Mucosa of stomach (tissue), 1 donor: ENCODE measurements at regions not wholly inside any gene's neighbourhood (a gene's known extent, or its start where the extent isn't known, plus 50 kb on each side); places are given as distances from the start of the nearest gene placed in this dataset.

Source experiments
- H3K27me3 ChIP-seq: one replicate; pipeline ENCODE4 v1.7.0; 2013; ENCODE audit warnings: mild to moderate bottlenecking, low read length; ENCODE audit not compliant: control insufficient read depth, insufficient read depth
- H3K36me3 ChIP-seq: one replicate; pipeline ENCODE4 v1.7.0; 2013; ENCODE audit warnings: low read length; ENCODE audit not compliant: control insufficient read depth, insufficient read depth
- H3K4me1 ChIP-seq: one replicate; pipeline ENCODE4 v1.7.0; 2013; ENCODE audit warnings: mild to moderate bottlenecking, low read length; ENCODE audit not compliant: control insufficient read depth, insufficient read depth
- H3K4me3 ChIP-seq: one replicate; pipeline ENCODE4 v1.7.0; 2013; ENCODE audit warnings: low read length
- H3K9ac ChIP-seq: one replicate; pipeline ENCODE4 v1.7.0; 2013; ENCODE audit warnings: mild to moderate bottlenecking, low read length, moderate library complexity
- H3K9me3 ChIP-seq: one replicate; pipeline ENCODE4 v1.7.0; 2013; ENCODE audit warnings: mild to moderate bottlenecking, low read length, moderate library complexity; ENCODE audit not compliant: control insufficient read depth
- donor health status: Pancreatic carcinoma.

GRCh38 chr10:8468477-8468876, 414.0 kb downstream of the GATA3 start:
- Histone ChIP-seq H3K9ac (no peak overlapping the region), H3K4me3 (no peak overlapping the region), H3K9me3 (no peaks in the 10 kb centered on the region), H3K36me3 (no peaks in the 10 kb centered on the region), H3K4me1 (no peaks in the 10 kb centered on the region), H3K27me3 (no peaks in the 10 kb centered on the region)

- Histone ChIP-seq H3K27me3 (no peaks in the 10 kb centered on the region), H3K9me3 (no peaks in the 10 kb centered on the region), H3K9ac (no peak overlapping the region), H3K4me3 (no peak overlapping the region), H3K36me3 (no peaks in the 10 kb centered on the region), H3K4me1 (no peaks in the 10 kb centered on the region)
Observed at GRCh38 chr10:8473205-8473604, 418.7 kb downstream of the GATA3 start.

DNA sequence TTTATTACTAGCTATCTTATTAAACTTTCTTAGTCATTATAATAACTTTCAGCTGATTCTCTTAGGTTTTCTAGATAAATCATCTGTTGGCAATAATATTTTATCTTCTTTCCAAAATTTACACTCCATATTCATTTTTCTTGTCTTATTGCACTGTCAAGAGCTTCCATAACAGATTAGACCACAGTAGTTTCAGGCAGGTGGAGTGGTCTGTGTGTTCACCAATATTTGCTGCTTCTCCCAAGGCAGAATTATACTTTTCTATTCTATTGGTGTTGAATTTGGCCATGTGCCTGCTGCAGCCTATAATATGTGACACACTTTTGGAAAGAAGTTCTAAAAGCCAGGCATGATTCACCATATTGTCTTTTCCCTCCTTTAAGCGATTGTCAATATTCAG, 422.8 kb downstream of the GATA3 start:
- no peaks in the 10 kb centered on the region for H3K27me3 ChIP-seq
- no peaks in the 10 kb centered on the region for H3K4me1 ChIP-seq
- no peak overlapping the region for H3K4me3 ChIP-seq
- no peak overlapping the region for H3K9ac ChIP-seq
- H3K36me3 ChIP-seq = no peaks in the 10 kb centered on the region
- H3K9me3 ChIP-seq = no peaks in the 10 kb centered on the region

DNA sequence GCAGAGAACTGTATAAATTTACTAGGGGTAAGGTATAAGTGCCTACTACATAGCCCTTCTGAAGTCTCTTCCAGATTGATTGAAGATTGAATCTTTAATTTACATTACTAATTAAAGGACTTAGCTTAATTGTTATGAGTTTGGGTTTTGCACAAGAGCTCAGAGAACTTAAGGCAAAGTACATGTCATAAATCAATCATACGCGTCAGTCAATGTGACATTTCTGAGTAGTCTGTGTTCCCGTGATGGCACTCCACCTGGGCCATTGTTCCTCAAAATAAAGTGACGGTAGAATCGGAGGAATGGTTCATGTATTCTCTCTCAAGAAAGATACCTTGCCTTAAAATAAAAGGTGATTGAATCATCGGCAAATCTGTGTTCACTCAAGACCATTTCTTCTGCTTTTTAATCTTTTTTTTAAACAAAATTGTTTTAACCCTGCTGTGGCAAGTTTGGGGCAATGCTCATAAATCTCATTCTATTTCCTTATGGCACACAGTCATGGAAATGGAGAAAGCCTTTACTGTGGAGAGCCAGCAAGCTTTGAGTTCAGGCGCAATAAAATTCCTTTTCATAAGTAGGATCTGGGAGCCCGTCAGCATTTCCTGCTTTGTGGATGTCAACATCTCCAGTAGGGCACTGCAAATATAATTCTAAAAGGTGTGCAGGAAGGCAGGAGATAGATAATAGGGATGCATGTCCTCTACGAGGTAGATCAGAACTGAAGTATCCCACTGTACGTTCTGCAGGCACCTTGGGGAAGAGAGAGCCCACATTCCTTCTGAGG, 427.4 kb downstream of the GATA3 start:
- Histone ChIP-seq H3K4me3 (no peak overlapping the region), H3K4me1 (no peaks in the 10 kb centered on the region), H3K36me3 (no peaks in the 10 kb centered on the region), H3K9ac (no peak overlapping the region), H3K27me3 (no peaks in the 10 kb centered on the region), H3K9me3 (no peaks in the 10 kb centered on the region)

- Histone ChIP-seq H3K27me3 (no peaks in the 10 kb centered on the region), H3K4me3 (no peak overlapping the region), H3K4me1 (no peaks in the 10 kb centered on the region), H3K36me3 (no peaks in the 10 kb centered on the region), H3K9ac (no peak overlapping the region), H3K9me3 (no peaks in the 10 kb centered on the region)
Observed at GRCh38 chr10:8485032-8485431, 430.5 kb downstream of the GATA3 start.

GRCh38 chr10:8487346-8487745, 432.9 kb downstream of the GATA3 start:
- Histone ChIP-seq H3K9me3 (no peaks in the 10 kb centered on the region), H3K36me3 (no peaks in the 10 kb centered on the region), H3K4me1 (no peaks in the 10 kb centered on the region), H3K9ac (no peak overlapping the region), H3K4me3 (no peak overlapping the region), H3K27me3 (no peaks in the 10 kb centered on the region)

DNA sequence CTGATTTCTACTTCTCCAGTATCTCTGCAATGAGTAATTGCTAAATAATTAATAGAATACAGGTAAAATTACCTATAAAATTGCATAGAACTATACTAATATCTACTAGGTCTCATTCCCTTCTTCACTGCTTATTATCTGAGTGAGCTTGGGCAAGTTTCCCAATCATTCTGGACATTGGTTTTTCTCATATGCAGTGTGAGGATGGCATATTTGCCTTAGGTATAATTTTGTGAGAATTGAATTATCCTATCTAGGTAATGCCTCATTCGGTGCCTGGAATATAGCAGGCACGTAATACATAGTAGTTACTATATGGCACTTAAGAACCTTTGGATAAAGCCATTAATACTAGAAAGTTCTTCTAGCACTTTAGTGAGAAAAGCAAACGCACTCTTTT, 434.7 kb downstream of the GATA3 start:
- no peaks in the 10 kb centered on the region for H3K27me3 ChIP-seq
- H3K4me3 ChIP-seq = no peak overlapping the region
- H3K36me3 ChIP-seq = no peaks in the 10 kb centered on the region
- H3K4me1 ChIP-seq = no peaks in the 10 kb centered on the region
- no peaks in the 10 kb centered on the region for H3K9me3 ChIP-seq
- no peak overlapping the region for H3K9ac ChIP-seq

GRCh38 chr10:8489823-8490222, 435.3 kb downstream of the GATA3 start:
- Histone ChIP-seq H3K4me3 (no peak overlapping the region), H3K9ac (no peak overlapping the region), H3K9me3 (no peaks in the 10 kb centered on the region), H3K4me1 (no peaks in the 10 kb centered on the region), H3K36me3 (no peaks in the 10 kb centered on the region), H3K27me3 (no peaks in the 10 kb centered on the region)

GRCh38 chr10:8498290-8498689, 443.8 kb downstream of the GATA3 start:
- H3K9me3 ChIP-seq = no peaks in the 10 kb centered on the region
- no peak overlapping the region for H3K9ac ChIP-seq
- no peaks in the 10 kb centered on the region for H3K36me3 ChIP-seq
- no peaks in the 10 kb centered on the region for H3K4me1 ChIP-seq
- H3K4me3 ChIP-seq = no peak overlapping the region
- no peaks in the 10 kb centered on the region for H3K27me3 ChIP-seq

DNA sequence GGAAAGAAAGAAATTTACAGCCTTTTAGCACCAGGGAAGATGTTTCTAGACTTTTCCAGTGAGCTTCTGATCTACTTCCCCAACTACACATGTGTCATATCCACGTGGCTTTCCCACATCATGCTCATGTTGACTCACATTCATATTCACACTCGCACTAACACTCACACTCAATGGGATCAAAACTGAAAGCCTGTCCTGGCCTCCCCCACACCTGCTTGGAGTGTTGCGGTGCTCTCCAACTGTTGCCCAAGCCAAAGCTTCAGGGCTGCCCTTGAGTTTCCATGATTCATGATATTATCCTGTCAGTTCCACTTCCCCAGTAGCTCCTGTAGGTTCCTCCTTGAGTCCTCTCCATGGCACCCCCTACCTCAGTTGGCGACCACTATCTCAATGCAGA, 444.4 kb downstream of the GATA3 start:
- no peaks in the 10 kb centered on the region for H3K27me3 ChIP-seq

DNA sequence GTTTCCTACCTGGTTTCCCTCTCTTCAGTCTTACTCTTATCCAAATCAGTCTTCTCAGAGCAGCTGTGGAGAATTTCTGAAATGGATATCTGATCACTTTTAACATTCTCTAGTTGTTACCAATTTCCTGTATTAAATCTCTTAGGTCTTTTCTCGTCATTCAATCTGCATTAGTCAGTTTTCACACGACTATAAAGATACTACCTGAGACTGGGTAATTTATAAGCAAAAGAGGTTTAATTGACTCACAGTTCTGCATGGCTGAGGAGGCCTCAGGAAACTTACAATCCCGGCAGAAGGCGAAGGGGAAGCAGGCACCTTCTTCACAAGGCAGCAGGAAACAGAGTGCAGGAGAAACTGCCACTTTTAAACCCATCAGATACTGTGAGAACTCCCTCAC, 444.8 kb downstream of the GATA3 start:
- Histone ChIP-seq H3K9ac (no peak overlapping the region), H3K27me3 (no peaks in the 10 kb centered on the region), H3K9me3 (no peaks in the 10 kb centered on the region), H3K4me1 (no peaks in the 10 kb centered on the region), H3K36me3 (no peaks in the 10 kb centered on the region), H3K4me3 (no peak overlapping the region)

More for the DNA sequence above, 444.4 kb downstream of the GATA3 start:
- H3K9me3 ChIP-seq = no peaks in the 10 kb centered on the region
- H3K4me3 ChIP-seq = no peak overlapping the region
- H3K36me3 ChIP-seq = no peaks in the 10 kb centered on the region
- no peaks in the 10 kb centered on the region for H3K4me1 ChIP-seq
- H3K9ac ChIP-seq = no peak overlapping the region

GRCh38 chr10:8499752-8500390, 445.4 kb downstream of the GATA3 start:
- Histone ChIP-seq H3K36me3 (no peaks in the 10 kb centered on the region), H3K9ac (no peak overlapping the region), H3K27me3 (no peaks in the 10 kb centered on the region), H3K4me1 (no peaks in the 10 kb centered on the region), H3K4me3 (no peak overlapping the region), H3K9me3 (no peaks in the 10 kb centered on the region)
